Thoracic aorta (tissue), 2 donors: ENCODE measurements at regions not wholly inside any gene's neighbourhood (a gene's known extent, or its start where the extent isn't known, plus 50 kb on each side); places are given as distances from the start of the nearest gene placed in this dataset.

Source experiments
- ATAC-seq: fragments of 150-250 bp; one replicate; pipeline ENCODE4 v1.8.0; 2017; ENCODE audit warnings: low read depth; ENCODE audit not compliant: insufficient number of reproducible peaks, low FRiP score
- DNase-seq: peaks from one replicate; pipeline ENCODE4 v3.0.0-alpha.2; 2020; ENCODE audit warnings: low spot score
- H3K27ac ChIP-seq, 2 donors: fragments of 200-600 bp; sonication (generic); 1 replicate in 1 of 2; 2 replicates in 1 of 2; pipeline ENCODE4 v1.5.1; 2016; ENCODE audit warnings: mild to moderate bottlenecking in 2 of 2, moderate library complexity in 2 of 2
- H3K27me3 ChIP-seq: fragments of 200-600 bp; sonication (generic); replicated peaks from 2 replicates; pipeline ENCODE4 v1.6.0; 2016; ENCODE audit warnings: mild to moderate bottlenecking; ENCODE audit not compliant: insufficient read depth
- H3K36me3 ChIP-seq: fragments of 200-600 bp; sonication (generic); one replicate; pipeline ENCODE4 v1.5.1; 2016
- H3K4me1 ChIP-seq, 2 donors: fragments of 200-600 bp; sonication (generic); 1 replicate in 1 of 2; 2 replicates in 1 of 2; pipeline versions ENCODE4 v1.5.1 to v1.6.0; 2016; ENCODE audit warnings: low read depth in 2 of 2, mild to moderate bottlenecking in 1 of 2; ENCODE audit not compliant: control insufficient read depth in 1 of 2
- H3K4me3 ChIP-seq: fragments of 200-600 bp; sonication (generic); 2 replicates; pipeline ENCODE4 v1.5.1; 2016; ENCODE audit warnings: mild to moderate bottlenecking
- H3K9me3 ChIP-seq: fragments of 200-600 bp; sonication (generic); 2 replicates; pipeline ENCODE4 v1.5.1; 2016
- TF ChIP-seq, protein P1 (sequence below): fragments of 200-600 bp; sonication (generic); IDR thresholded peaks from one replicate; pipeline ENCODE4 v1.5.1; 2019; ENCODE audit warnings: antibody characterized with exemption

DNA sequence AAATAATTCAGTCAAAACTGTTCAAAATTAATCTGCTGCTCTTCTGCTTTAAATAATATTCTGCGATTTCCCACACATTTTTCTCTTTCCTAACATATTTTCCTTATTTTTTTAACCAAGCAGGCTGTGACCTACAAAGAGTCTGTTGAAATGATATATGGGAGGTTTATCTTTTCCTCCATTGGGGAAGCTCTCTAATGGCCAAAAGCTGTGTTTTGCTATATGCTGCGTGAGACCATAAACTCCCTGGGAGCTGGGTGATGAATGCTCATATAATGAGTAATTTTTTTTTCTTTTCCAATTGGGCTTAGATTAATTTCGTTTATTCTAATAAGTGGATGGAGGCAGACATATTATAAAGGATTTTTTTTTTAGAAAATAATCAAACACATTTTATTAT, 72.2 kb upstream of the MAP2 start:
- no peak for DNase-seq
- TF ChIP-seq, protein P1, sequence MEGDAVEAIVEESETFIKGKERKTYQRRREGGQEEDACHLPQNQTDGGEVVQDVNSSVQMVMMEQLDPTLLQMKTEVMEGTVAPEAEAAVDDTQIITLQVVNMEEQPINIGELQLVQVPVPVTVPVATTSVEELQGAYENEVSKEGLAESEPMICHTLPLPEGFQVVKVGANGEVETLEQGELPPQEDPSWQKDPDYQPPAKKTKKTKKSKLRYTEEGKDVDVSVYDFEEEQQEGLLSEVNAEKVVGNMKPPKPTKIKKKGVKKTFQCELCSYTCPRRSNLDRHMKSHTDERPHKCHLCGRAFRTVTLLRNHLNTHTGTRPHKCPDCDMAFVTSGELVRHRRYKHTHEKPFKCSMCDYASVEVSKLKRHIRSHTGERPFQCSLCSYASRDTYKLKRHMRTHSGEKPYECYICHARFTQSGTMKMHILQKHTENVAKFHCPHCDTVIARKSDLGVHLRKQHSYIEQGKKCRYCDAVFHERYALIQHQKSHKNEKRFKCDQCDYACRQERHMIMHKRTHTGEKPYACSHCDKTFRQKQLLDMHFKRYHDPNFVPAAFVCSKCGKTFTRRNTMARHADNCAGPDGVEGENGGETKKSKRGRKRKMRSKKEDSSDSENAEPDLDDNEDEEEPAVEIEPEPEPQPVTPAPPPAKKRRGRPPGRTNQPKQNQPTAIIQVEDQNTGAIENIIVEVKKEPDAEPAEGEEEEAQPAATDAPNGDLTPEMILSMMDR, result no peak
- Histone ChIP-seq H3K27ac (no peak overlapping the region), H3K4me1 (no peaks in the 10 kb centered on the region), H3K36me3 (no peaks in the 10 kb centered on the region), H3K4me3 (no peak overlapping the region), H3K27me3 (no peaks in the 10 kb centered on the region), H3K9me3 (no peaks in the 10 kb centered on the region)
- ATAC-seq, result no peak

DNA sequence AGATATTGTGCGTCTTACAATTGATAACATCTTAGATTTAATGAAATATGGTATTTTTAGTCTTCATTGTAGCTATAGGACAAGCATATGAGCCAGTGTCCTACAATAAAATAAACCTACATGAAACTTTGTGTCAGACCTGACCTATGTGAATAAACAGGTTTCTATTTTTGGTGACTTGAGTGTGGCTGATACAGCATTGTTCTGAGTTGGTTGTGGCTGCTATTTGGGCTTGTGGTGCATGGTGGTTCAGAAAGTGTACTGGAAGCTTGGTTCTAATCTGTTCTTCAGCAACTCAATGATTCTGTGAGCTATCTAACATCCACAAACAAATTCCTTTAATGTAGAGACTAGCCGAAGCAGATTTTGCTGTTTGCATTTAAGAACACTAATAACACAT, 64.9 kb upstream of the MAP2 start:
- DNase-seq, result no peak
- Histone ChIP-seq H3K27ac (no peak overlapping the region), H3K27me3 (no peaks in the 10 kb centered on the region), H3K9me3 (no peaks in the 10 kb centered on the region), H3K36me3 (no peaks in the 10 kb centered on the region), H3K4me3 (no peak overlapping the region), H3K4me1 (no peaks in the 10 kb centered on the region)
- ATAC-seq, result no peak
- TF ChIP-seq, protein P1, result no peak

DNA sequence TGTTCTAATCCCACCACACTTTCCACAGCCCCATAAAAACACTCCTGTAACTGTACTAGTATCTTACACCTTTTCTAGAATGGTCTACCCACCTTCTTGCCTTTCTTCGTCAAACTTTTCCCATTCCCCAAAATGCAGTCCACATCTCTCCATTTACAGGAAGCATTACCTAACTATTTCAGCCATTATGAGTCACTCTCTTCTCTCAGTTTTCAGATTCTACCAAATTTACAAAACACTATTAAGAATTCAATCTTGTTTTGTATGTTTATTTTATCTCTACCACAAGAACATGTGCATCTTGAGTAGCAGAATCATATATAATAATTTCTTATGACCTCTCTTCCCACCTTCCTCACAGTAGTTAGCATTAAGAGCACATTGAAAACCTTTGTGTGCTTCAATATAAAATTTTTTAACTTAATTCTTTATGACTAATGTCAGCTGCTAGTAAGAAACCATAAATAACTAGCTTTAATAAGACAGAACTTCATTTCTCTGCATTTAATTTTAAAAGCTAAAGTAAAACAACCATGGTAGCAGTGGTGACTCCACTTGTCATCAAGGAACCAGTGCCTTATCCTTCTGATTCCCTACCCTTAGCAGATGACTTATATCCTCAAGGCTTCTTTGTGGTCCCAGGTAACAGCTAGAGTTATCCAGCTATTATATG, 56.6 kb upstream of the MAP2 start:
- DNase-seq, result no peak
- H3K9me3 ChIP-seq, result no peaks in the 10 kb centered on the region
- H3K4me1 ChIP-seq, result peaks cover 0 to 14% of the 10 kb centered on the region in 2 donors
- TF ChIP-seq, protein P1, result no peak
- no peaks in the 10 kb centered on the region for H3K27me3 ChIP-seq
- no peak overlapping the region for H3K4me3 ChIP-seq
- H3K36me3 ChIP-seq, result no peaks in the 10 kb centered on the region
- no peak overlapping the region for H3K27ac ChIP-seq
- no peak for ATAC-seq

DNA sequence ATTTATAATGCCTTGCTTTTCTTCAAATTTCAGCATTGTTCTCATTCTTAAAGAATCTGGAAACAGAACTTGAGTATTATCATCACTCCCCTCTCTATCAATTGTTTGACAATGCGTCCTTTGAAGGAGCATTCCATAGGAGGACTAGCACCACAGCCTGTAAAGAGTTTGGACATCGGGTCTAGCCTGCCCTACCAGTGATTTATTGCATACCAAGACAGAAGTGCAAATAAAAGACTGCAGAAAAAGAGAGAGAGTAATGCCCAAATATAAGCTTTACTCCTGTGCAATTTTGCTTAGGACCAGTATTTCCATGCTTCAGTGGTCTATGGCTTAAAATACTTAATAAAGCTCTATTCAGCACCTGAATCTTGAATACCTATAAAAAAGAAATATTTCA, 55.4 kb upstream of the MAP2 start:
- TF ChIP-seq, protein P1, result no peak
- DNase-seq (no peak), ATAC-seq (no peak)

DNA sequence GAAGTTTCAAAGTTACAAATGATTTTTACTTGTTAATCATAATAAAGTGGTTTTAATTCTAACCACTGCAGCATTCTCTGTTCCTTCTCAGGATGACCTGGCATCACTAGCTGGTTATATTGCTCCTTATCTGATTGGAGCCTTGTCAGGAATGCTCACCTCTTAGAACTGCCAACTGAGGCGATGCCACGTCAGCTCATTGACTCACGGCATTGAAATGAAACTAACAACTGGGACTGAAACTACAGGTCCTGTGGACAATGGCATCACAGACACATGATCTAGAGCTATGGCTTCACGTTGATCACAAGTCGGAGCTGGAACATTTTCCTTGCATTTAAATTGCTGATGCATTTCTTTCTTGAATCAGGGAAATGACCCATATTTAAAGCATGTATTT, 54.9 kb upstream of the MAP2 start:
- ATAC-seq, result peak; percentile 99
- H3K9me3 ChIP-seq, result no peaks in the 10 kb centered on the region
- TF ChIP-seq, protein P1, result no peak
- peak overlapping the region in 1 of 2 donors; percentile 60 for H3K27ac ChIP-seq
- no peaks in the 10 kb centered on the region for H3K27me3 ChIP-seq
- peak; percentile 55 for DNase-seq
- H3K36me3 ChIP-seq, result no peaks in the 10 kb centered on the region
- peaks cover 0 to 14% of the 10 kb centered on the region in 2 donors for H3K4me1 ChIP-seq
- peak overlapping the region; percentile 0 for H3K4me3 ChIP-seq

More for the DNA sequence above, 55.4 kb upstream of the MAP2 start:
- Histone ChIP-seq H3K27ac (no peak overlapping the region), H3K4me3 (peak overlapping the region; percentile 0), H3K27me3 (no peaks in the 10 kb centered on the region), H3K36me3 (no peaks in the 10 kb centered on the region), H3K9me3 (no peaks in the 10 kb centered on the region), H3K4me1 (peaks cover 0 to 14% of the 10 kb centered on the region in 2 donors)
